ENCODE measurements at regions not wholly inside any gene's neighbourhood (a gene's known extent, or its start where the extent isn't known, plus 50 kb on each side); places are given as distances from the start of the nearest gene placed in this dataset.

DNA sequence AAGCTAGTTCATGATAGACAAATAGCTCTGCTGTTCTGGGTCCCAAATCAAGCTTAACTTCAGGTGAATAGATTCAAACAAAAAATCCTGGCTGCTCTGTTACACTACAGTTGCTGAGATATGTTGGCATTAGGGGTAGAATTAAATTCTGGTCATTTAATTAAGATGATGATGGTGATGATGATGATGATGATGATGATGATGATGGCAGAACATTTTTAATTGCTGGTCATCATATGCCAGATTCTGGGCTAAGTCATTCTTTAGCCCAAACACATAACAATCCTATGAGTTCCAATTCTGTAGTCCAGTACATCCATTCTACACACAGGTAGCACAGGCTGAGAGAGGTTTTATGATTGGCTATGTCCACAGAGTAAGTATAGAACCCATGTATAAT, 741.5 kb downstream of the STIM2 start:
- Histone ChIP-seq H3K9me3 (no peaks in the 10 kb centered on the region), H3K4me1 (no peaks in the 10 kb centered on the region), H3K36me3 (no peaks in the 10 kb centered on the region), H3K4me3 (no peak overlapping the region), H3K27ac (no peak overlapping the region), H3K27me3 (no peaks in the 10 kb centered on the region)
- intact Hi-C loops (cut with DNase I; ENCODE audit: low total_unique reads), result no loop called here
- TF ChIP-seq POLR2A (IDR thresholded peaks at IDR 0.05), result no peak
- TF ChIP-seq, protein P1, sequence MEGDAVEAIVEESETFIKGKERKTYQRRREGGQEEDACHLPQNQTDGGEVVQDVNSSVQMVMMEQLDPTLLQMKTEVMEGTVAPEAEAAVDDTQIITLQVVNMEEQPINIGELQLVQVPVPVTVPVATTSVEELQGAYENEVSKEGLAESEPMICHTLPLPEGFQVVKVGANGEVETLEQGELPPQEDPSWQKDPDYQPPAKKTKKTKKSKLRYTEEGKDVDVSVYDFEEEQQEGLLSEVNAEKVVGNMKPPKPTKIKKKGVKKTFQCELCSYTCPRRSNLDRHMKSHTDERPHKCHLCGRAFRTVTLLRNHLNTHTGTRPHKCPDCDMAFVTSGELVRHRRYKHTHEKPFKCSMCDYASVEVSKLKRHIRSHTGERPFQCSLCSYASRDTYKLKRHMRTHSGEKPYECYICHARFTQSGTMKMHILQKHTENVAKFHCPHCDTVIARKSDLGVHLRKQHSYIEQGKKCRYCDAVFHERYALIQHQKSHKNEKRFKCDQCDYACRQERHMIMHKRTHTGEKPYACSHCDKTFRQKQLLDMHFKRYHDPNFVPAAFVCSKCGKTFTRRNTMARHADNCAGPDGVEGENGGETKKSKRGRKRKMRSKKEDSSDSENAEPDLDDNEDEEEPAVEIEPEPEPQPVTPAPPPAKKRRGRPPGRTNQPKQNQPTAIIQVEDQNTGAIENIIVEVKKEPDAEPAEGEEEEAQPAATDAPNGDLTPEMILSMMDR (IDR thresholded peaks at IDR 0.05), result no peak
- DNase-seq, result no peak

DNA sequence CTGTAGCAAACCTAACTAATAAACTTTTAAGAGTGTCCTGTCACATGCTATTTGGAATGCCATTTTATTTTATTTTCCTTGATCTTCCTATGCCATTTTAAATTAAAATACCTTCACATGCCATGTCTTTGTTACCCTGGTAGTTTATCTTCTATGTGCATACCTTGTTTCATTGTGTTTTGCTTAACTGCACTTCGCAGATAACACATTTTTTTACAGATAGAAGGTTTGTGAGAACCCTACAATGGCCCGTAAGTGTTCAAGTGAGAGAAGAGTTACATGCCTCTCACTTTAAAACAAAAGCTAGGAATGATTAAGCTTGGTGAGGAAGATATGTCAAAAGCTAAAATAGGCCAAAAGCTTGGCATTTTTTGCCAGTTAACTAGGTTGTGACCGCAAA, 744.1 kb downstream of the STIM2 start:
- Histone ChIP-seq H3K9me3 (peaks cover 0 to 6% (median 3%) of the 10 kb centered on the region in 4 donors), H3K27me3 (no peaks in the 10 kb centered on the region), H3K4me3 (no peak overlapping the region), H3K4me1 (no peaks in the 10 kb centered on the region), H3K36me3 (no peaks in the 10 kb centered on the region), H3K27ac (no peak overlapping the region)
- intact Hi-C loops (cut with DNase I; ENCODE audit: low total_unique reads), result no loop called here
- TF ChIP-seq EP300 (IDR thresholded peaks at IDR 0.05) (no peak), POLR2AphosphoS5 (IDR thresholded peaks at IDR 0.05) (no peak), POLR2A (IDR thresholded peaks at IDR 0.05) (no peak)
- TF ChIP-seq, protein P1 (IDR thresholded peaks at IDR 0.05), result no peak
- no peak for DNase-seq
- WGBS, 5 donors, result 54 to 78% (median 62%) methylated on average over 3 of the region's 3 CpGs

DNA sequence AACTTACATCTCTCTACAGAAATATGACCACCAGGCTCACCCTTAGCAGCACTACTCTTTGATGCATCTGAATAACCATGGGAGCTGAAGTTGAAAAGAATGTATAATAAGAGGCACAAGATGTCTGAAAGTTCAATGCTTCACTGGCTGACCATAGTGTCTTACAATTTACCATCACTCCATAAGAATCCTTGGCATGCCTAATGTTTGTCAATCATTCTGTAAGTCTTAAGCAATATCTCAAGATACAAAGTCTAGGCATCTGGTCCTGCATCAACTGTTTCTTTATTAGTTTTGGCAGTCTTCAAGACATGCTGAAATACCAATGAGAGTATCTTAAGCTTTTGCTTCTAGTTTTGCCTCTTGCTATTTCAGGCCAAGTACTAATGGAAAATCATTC, 755.5 kb downstream of the STIM2 start:
- no peak for TF ChIP-seq POLR2AphosphoS5 (IDR thresholded peaks at IDR 0.05)
- TF ChIP-seq POLR2A (IDR thresholded peaks at IDR 0.05), result no peak
- TF ChIP-seq, protein P1 (IDR thresholded peaks at IDR 0.05), result no peak
- no peak for TF ChIP-seq EP300 (IDR thresholded peaks at IDR 0.05)
- Histone ChIP-seq H3K27me3 (no peaks in the 10 kb centered on the region), H3K9me3 (no peaks in the 10 kb centered on the region), H3K4me1 (no peaks in the 10 kb centered on the region), H3K4me3 (no peak overlapping the region), H3K27ac (no peak overlapping the region), H3K36me3 (no peaks in the 10 kb centered on the region)
- DNase-seq, result no peak
- intact Hi-C loops (cut with DNase I; ENCODE audit: low total_unique reads), result no loop called here

DNA sequence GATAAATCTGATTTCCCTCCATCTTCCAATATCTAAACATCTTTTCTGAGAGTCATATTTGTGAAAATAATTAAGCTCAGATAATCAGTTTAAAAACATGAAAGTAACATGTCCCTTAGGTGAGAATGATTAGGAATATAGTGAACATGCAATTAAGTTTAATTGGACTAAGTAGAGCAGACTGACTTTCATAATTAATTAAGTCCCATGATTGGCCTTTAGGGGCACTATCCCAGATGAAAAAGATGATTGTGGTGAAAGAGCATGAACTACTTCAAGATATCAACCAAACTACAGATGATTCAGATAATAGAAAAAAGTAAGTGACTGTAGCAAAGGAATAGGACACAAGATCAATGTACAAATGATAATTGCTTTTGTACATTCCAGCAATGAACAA, 758.8 kb downstream of the STIM2 start:
- no peak for TF ChIP-seq POLR2A (IDR thresholded peaks at IDR 0.05)
- TF ChIP-seq, protein P1 (IDR thresholded peaks at IDR 0.05), result no peak
- TF ChIP-seq POLR2AphosphoS5 (IDR thresholded peaks at IDR 0.05), result no peak
- TF ChIP-seq EP300 (IDR thresholded peaks at IDR 0.05), result no peak
- H3K36me3 ChIP-seq, result no peaks in the 10 kb centered on the region
- H3K27ac ChIP-seq, result no peak overlapping the region
- no peaks in the 10 kb centered on the region for H3K4me1 ChIP-seq
- intact Hi-C loops (cut with DNase I; ENCODE audit: low total_unique reads), result no loop called here
- no peaks in the 10 kb centered on the region for H3K27me3 ChIP-seq
- H3K9me3 ChIP-seq, result no peaks in the 10 kb centered on the region
- no peak for DNase-seq
- H3K4me3 ChIP-seq, result no peak overlapping the region

DNA sequence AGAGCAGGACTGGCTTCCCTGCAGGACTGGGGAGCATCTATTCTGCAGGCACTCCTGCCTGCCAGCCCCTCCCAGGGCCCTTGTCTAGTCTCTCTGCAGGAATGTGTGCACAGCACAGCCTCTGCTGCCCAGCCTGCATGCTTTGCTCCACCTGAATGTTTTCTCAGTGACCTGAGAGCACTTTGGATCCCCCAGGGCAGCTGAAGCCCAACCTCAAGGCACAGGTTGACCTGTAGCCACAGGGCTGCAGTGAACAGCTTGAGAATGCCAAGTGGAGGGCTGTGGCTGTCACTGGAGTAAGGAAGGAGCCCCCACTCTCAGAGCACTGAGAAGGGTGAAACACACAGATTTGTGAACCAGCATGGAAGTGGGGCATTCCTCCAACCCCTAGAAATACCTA, 760.2 kb downstream of the STIM2 start:
- intact Hi-C loops (cut with DNase I; ENCODE audit: low total_unique reads), result no loop called here
- TF ChIP-seq, protein P1 (IDR thresholded peaks at IDR 0.05), result no peak
- no peak for TF ChIP-seq POLR2A (IDR thresholded peaks at IDR 0.05)
- no peak for TF ChIP-seq POLR2AphosphoS5 (IDR thresholded peaks at IDR 0.05)
- no peak for TF ChIP-seq EP300 (IDR thresholded peaks at IDR 0.05)
- Histone ChIP-seq H3K27me3 (no peaks in the 10 kb centered on the region), H3K36me3 (no peaks in the 10 kb centered on the region), H3K27ac (no peak overlapping the region), H3K9me3 (no peaks in the 10 kb centered on the region), H3K4me1 (no peaks in the 10 kb centered on the region), H3K4me3 (no peak overlapping the region)
- DNase-seq, result no peak
